SU-DHL-6 (cell line): ENCODE measurements at regions not wholly inside any gene's neighbourhood (a gene's known extent, or its start where the extent isn't known, plus 50 kb on each side); places are given as distances from the start of the nearest gene placed in this dataset.

Experiments used
- H2AFZ ChIP-seq: fragments of 200-600 bp; sonication (generic); 2 replicates; pipeline ENCODE4 v1.6.1; 2014; ENCODE audit warnings: low read depth, mild to moderate bottlenecking, moderate library complexity, mixed read lengths, antibody characterized with exemption, low read length; ENCODE audit not compliant: severe bottlenecking
- H3F3A ChIP-seq: fragments of 200-600 bp; shearing (Covaris generic); 2 replicates; pipeline ENCODE4 v1.6.0; 2016; ENCODE audit warnings: antibody characterized with exemption, mild to moderate bottlenecking; ENCODE audit not compliant: insufficient read depth
- H3K27ac ChIP-seq: fragments of 200-600 bp; sonication (generic); 2 replicates; pipeline ENCODE4 v1.5.1; 2016; ENCODE audit warnings: low read depth, mild to moderate bottlenecking, low read length, moderate library complexity, mixed read lengths
- H3K27me3 ChIP-seq: fragments of 200-600 bp; sonication (generic), shearing (Covaris generic); 2 replicates; pipeline ENCODE4 v1.6.0; 2014; ENCODE audit warnings: mild to moderate bottlenecking, low read length
- H3K36me3 ChIP-seq: fragments of 200-600 bp; sonication (generic); 2 replicates; pipeline ENCODE4 v1.6.1; 2014; ENCODE audit warnings: mild to moderate bottlenecking, low read length, mixed read lengths
- H3K4me2 ChIP-seq: fragments of 300-600, 200-600 bp; shearing (Covaris generic), sonication (generic); 2 replicates; pipeline ENCODE4 v1.6.0; 2014; ENCODE audit warnings: low read length, low read depth, mild to moderate bottlenecking; ENCODE audit not compliant: poor library complexity, severe bottlenecking
- H3K4me3 ChIP-seq: fragments of 200-600 bp; sonication (generic); 2 replicates; pipeline ENCODE4 v1.5.1; 2014; ENCODE audit warnings: antibody characterized with exemption, low read length, mild to moderate bottlenecking, mixed read lengths; ENCODE audit not compliant: insufficient read depth, poor library complexity, severe bottlenecking
- H3K79me2 ChIP-seq: fragments of 200-600 bp; sonication (generic); 2 replicates; pipeline ENCODE4 v1.6.1; 2014; ENCODE audit warnings: mild to moderate bottlenecking, low read length, moderate library complexity; ENCODE audit not compliant: insufficient read depth
- H3K9ac ChIP-seq: fragments of 200-600 bp; sonication (generic); 2 replicates; pipeline ENCODE4 v1.7.0; 2014; ENCODE audit warnings: mild to moderate bottlenecking, low read length
- H3K9me2 ChIP-seq: fragments of 200-600 bp; sonication (generic); replicated peaks from 2 replicates; pipeline ENCODE4 v1.6.1; 2014; ENCODE audit warnings: low read length; ENCODE audit not compliant: insufficient read depth
- H3K9me3 ChIP-seq: fragments of 200-600 bp; sonication (generic); 2 replicates; pipeline ENCODE4 v1.6.1; 2014; ENCODE audit warnings: low read length, mixed read lengths; ENCODE audit not compliant: insufficient read depth
- H4K20me1 ChIP-seq: fragments of 200-600 bp; sonication (generic); 2 replicates; pipeline ENCODE4 v1.6.1; 2014; ENCODE audit warnings: low read depth, mild to moderate bottlenecking, antibody characterized with exemption, low read length, moderate library complexity, mixed read lengths
- EZH2phosphoT487 ChIP-seq: fragments of 200-600 bp; sonication (generic), shearing (Covaris generic); conservative IDR thresholded peaks from 2 replicates; pipeline ENCODE4 v1.6.1; 2018; ENCODE audit warnings: mild to moderate bottlenecking, antibody characterized with exemption, low read length, moderate library complexity, mixed read lengths
- TF ChIP-seq, protein P1 (sequence below): fragments of 200-600 bp; sonication (generic); IDR thresholded peaks from one replicate; pipeline ENCODE4 v1.5.1; 2017; ENCODE audit warnings: antibody characterized with exemption, mild to moderate bottlenecking, low read length, moderate library complexity; ENCODE audit not compliant: insufficient read depth, poor library complexity, severe bottlenecking

DNA sequence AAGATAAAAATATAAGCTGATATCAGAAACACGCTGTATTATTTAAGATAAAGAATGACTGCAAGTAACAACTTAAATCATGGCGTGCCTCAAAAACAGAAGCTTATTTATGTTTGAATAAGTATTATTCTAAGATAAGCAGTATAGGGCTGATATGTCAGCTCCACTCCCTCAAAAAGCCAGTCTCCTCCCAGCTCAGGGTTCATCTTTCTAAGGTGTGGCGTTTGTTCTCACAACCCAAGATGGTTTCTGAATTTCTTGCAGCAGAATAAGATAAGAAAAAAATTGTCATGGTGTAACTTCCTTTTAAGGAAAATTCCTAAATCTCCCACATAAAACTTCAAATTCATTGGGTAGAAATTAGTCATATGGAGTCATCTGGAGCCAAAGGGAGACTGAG lies 166.1 kb upstream of the POU1F1 start:
- H2AFZ ChIP-seq, result no peak overlapping the region
- H3K4me3 ChIP-seq, result no peak overlapping the region
- H3K27ac ChIP-seq, result no peak overlapping the region
- no peak for TF ChIP-seq EZH2phosphoT487
- TF ChIP-seq, protein P1, sequence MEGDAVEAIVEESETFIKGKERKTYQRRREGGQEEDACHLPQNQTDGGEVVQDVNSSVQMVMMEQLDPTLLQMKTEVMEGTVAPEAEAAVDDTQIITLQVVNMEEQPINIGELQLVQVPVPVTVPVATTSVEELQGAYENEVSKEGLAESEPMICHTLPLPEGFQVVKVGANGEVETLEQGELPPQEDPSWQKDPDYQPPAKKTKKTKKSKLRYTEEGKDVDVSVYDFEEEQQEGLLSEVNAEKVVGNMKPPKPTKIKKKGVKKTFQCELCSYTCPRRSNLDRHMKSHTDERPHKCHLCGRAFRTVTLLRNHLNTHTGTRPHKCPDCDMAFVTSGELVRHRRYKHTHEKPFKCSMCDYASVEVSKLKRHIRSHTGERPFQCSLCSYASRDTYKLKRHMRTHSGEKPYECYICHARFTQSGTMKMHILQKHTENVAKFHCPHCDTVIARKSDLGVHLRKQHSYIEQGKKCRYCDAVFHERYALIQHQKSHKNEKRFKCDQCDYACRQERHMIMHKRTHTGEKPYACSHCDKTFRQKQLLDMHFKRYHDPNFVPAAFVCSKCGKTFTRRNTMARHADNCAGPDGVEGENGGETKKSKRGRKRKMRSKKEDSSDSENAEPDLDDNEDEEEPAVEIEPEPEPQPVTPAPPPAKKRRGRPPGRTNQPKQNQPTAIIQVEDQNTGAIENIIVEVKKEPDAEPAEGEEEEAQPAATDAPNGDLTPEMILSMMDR, result no peak
- H3K9ac ChIP-seq, result no peak overlapping the region
- no peaks in the 10 kb centered on the region for H3K9me3 ChIP-seq
- H3K79me2 ChIP-seq, result no peaks in the 10 kb centered on the region
- H3K9me2 ChIP-seq, result no peaks in the 10 kb centered on the region
- no peak overlapping the region for H3K4me2 ChIP-seq
- H3K27me3 ChIP-seq, result no peaks in the 10 kb centered on the region
- H3K36me3 ChIP-seq, result no peaks in the 10 kb centered on the region
- H4K20me1 ChIP-seq, result no peaks in the 10 kb centered on the region
- no peaks in the 10 kb centered on the region for H3F3A ChIP-seq

DNA sequence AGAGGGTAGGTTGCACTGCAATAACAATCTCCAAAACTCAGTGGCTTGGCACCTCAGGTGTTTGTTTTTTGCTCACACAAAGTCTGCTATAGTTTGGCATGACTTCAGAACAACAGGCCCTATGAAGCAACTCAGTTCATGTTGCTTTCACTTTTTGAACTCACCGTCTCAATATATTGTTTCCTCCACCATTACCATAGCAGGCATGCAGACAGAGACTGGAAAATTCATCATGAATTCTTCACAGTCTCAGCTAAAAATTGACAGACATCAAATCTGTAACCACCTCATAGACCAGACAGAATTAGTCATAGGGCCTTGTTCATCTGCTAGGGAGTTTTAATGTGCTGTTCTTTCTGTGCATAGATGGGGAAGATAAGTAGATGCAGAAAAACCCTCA lies 161.4 kb upstream of the POU1F1 start:
- Histone ChIP-seq H2AFZ (no peak overlapping the region), H3K4me2 (no peak overlapping the region), H4K20me1 (no peaks in the 10 kb centered on the region), H3K9me3 (no peaks in the 10 kb centered on the region), H3K9ac (no peak overlapping the region), H3F3A (no peaks in the 10 kb centered on the region), H3K27ac (no peak overlapping the region), H3K36me3 (no peaks in the 10 kb centered on the region), H3K9me2 (no peaks in the 10 kb centered on the region), H3K79me2 (no peaks in the 10 kb centered on the region), H3K4me3 (no peak overlapping the region), H3K27me3 (no peaks in the 10 kb centered on the region)
- no peak for TF ChIP-seq EZH2phosphoT487
- TF ChIP-seq, protein P1, result no peak

DNA sequence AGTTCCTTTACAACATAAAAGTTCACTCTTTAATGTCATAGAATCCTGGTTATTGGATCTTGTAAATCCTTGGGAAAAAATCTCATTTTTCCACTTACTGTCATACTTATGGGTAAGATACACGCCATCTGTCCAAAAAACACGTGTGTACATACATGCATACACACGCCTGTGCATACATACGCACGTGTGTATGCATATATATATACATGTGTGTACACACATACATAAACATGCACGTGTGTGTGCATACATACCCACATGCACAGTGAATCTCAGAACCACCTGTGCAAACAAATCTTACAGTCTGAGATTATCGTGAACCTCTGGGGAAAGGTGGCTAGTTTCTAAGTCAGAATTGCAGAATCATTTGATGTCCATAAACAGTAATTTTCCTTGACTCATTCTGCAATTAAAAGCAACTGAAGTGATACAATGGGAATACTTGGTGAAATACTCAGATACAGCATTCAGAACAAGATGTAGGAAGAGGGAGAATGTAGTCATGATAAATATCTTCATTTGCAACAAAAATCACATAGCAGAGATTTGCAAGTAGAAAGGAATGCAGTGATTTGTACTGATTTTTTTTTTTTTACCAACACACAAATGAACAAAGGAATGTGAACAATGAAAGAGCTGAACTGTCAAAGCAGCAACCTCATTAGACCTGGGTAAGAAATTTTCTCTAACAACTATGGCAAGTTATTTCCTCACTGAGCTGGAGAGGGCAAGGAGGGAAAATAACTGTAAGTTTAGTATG lies 160.6 kb upstream of the POU1F1 start:
- Histone ChIP-seq H3K79me2 (no peaks in the 10 kb centered on the region), H3K4me3 (no peak overlapping the region), H3K9ac (no peak overlapping the region), H2AFZ (no peak overlapping the region), H3K9me2 (no peaks in the 10 kb centered on the region), H4K20me1 (no peaks in the 10 kb centered on the region), H3K4me2 (no peak overlapping the region), H3K36me3 (no peaks in the 10 kb centered on the region), H3K27me3 (no peaks in the 10 kb centered on the region), H3K27ac (no peak overlapping the region), H3F3A (no peaks in the 10 kb centered on the region), H3K9me3 (no peaks in the 10 kb centered on the region)
- no peak for TF ChIP-seq EZH2phosphoT487
- TF ChIP-seq, protein P1, result no peak
